K562 (cell line): ENCODE measurements at regions not wholly inside any gene's neighbourhood (a gene's known extent, or its start where the extent isn't known, plus 50 kb on each side); places are given as distances from the start of the nearest gene placed in this dataset.

ENCODE experiments used
- ARNT ChIP-seq, 2 experiments: fragments of 450-650 bp; IDR thresholded peaks; 2 replicates each; pipeline ENCODE4 v1.6.1; 2016; ENCODE audit warnings: mild to moderate bottlenecking in 1 of 2
- CTCF ChIP-seq, 3 experiments: IDR thresholded peaks in 2 of 3; conservative IDR thresholded peaks in 1 of 3; 2 replicates each; pipeline ENCODE4 v1.5.1; 2011 to 2012; ENCODE audit warnings: low read length in 3 of 3, mild to moderate bottlenecking in 3 of 3, control low read depth in 2 of 3, improper control_type of control experiment in 1 of 3, inconsistent platforms in 1 of 3, low read depth in 1 of 3, mixed read lengths in 1 of 3, moderate library complexity in 1 of 3; ENCODE audit not compliant: insufficient read depth in 2 of 3
- MXI1 ChIP-seq: IDR thresholded peaks from 2 replicates; pipeline ENCODE4 v1.6.1; 2011; ENCODE audit warnings: low read depth, mild to moderate bottlenecking, improper control_type of control experiment, low read length
- POLR2A ChIP-seq: fragments of 450-650 bp; conservative IDR thresholded peaks from 2 replicates; pipeline ENCODE4 v1.6.1; 2016
- POLR2AphosphoS2 ChIP-seq: IDR thresholded peaks from 2 replicates; pipeline ENCODE4 v1.6.1; 2012; ENCODE audit warnings: low read length, improper control_type of control experiment
- SREBF2 ChIP-seq: sonication (generic); formaldehyde crosslinking; IDR thresholded peaks from 2 replicates; pipeline ENCODE4 v1.4.0; 2020; ENCODE audit warnings: mild to moderate bottlenecking, missing genetic modification reagents
- STAT5B ChIP-seq: fragments of 250-450 bp; sonication (Bioruptor Pico); IDR thresholded peaks from 2 replicates; pipeline ENCODE4 v1.8.0; 2021; ENCODE audit warnings: mild to moderate bottlenecking, inconsistent platforms
- TAF1 ChIP-seq: IDR thresholded peaks from 2 replicates; pipeline ENCODE4 v1.6.1; 2011; ENCODE audit warnings: mild to moderate bottlenecking, low read length, moderate library complexity; ENCODE audit not compliant: insufficient read depth, control insufficient read depth, severe bottlenecking; ENCODE audit errors: extremely low read depth

- TF ChIP-seq CTCF (IDR thresholded peaks at IDR 0.05 in 2 of 3, conservative IDR thresholded peaks at IDR 0.05 in 1 of 3; ENCODE audit: insufficient read depth in 2 of 3, low read depth in 1 of 3, low read length in 3 of 3) (no peak), MXI1 (no peak), ARNT (IDR thresholded peaks at IDR 0.05) (no peak), STAT5B (CRISPR knock-in tag) (no peak), SREBF2 (no peak), POLR2A (no peak), POLR2AphosphoS2 (no peak), TAF1 (no peak)
Measured at GRCh38 chr9:89790542-89791109, 185.8 kb downstream of the GADD45G start.
